GM23248 (cell line): ENCODE measurements at regions not wholly inside any gene's neighbourhood (a gene's known extent, or its start where the extent isn't known, plus 50 kb on each side); places are given as distances from the start of the nearest gene placed in this dataset.

Source experiments
- DNase-seq: peaks from one replicate; pipeline ENCODE4 v3.0.0-alpha.2; 2015
- H2AFZ ChIP-seq: fragments of 200-600 bp; sonication (generic); 2 replicates; pipeline ENCODE4 v1.6.1; 2016; ENCODE audit warnings: antibody characterized with exemption
- H3F3A ChIP-seq: fragments of 200-600 bp; sonication (generic); 2 replicates; pipeline ENCODE4 v1.6.1; 2016; ENCODE audit warnings: mild to moderate bottlenecking, antibody characterized with exemption, mixed run types; ENCODE audit not compliant: insufficient read depth
- H3K27ac ChIP-seq: fragments of 200-600 bp; sonication (generic); 2 replicates; pipeline ENCODE4 v1.5.1; 2016; ENCODE audit warnings: mild to moderate bottlenecking
- H3K27me3 ChIP-seq: fragments of 200-600 bp; sonication (generic); replicated peaks from 2 replicates; pipeline ENCODE4 v1.6.1; 2016; ENCODE audit warnings: mild to moderate bottlenecking; ENCODE audit not compliant: insufficient read depth
- H3K36me3 ChIP-seq: fragments of 200-600 bp; sonication (generic); 2 replicates; pipeline ENCODE4 v1.6.1; 2016; ENCODE audit warnings: low read depth, mild to moderate bottlenecking
- H3K4me1 ChIP-seq: fragments of 200-600 bp; sonication (generic); 2 replicates; pipeline ENCODE4 v1.6.1; 2016; ENCODE audit warnings: mild to moderate bottlenecking; ENCODE audit not compliant: insufficient read depth
- H3K4me2 ChIP-seq: fragments of 200-600 bp; sonication (generic); one replicate; pipeline ENCODE4 v1.6.1; 2016; ENCODE audit warnings: mild to moderate bottlenecking; ENCODE audit not compliant: unreplicated experiment
- H3K4me3 ChIP-seq: fragments of 200-600 bp; sonication (generic); 2 replicates; pipeline ENCODE4 v1.5.1; 2016; ENCODE audit warnings: mild to moderate bottlenecking
- H3K79me2 ChIP-seq: fragments of 200-600 bp; sonication (generic); 2 replicates; pipeline ENCODE4 v1.6.1; 2016; ENCODE audit warnings: mild to moderate bottlenecking; ENCODE audit not compliant: insufficient read depth
- H3K9ac ChIP-seq: fragments of 200-600 bp; sonication (generic); 2 replicates; pipeline ENCODE4 v1.6.1; 2016; ENCODE audit warnings: mild to moderate bottlenecking
- H3K9me2 ChIP-seq: fragments of 200-600 bp; sonication (generic); 2 replicates; pipeline ENCODE4 v1.6.1; 2016; ENCODE audit warnings: mixed run types, mild to moderate bottlenecking, moderate library complexity; ENCODE audit not compliant: insufficient read depth
- H3K9me3 ChIP-seq: fragments of 200-600 bp; sonication (generic); one replicate; pipeline ENCODE4 v1.6.1; 2017; ENCODE audit warnings: low read depth
- H4K20me1 ChIP-seq: fragments of 200-600 bp; sonication (generic); 2 replicates; pipeline ENCODE4 v1.6.0; 2016; ENCODE audit not compliant: insufficient read depth
- EZH2 ChIP-seq: fragments of 200-600 bp; sonication (generic); IDR thresholded peaks from 2 replicates; pipeline ENCODE4 v1.6.1; 2018; ENCODE audit warnings: antibody characterized with exemption, mild to moderate bottlenecking; ENCODE audit not compliant: insufficient read depth, poor library complexity, severe bottlenecking
- EZH2phosphoT487 ChIP-seq: fragments of 200-600 bp; sonication (generic); IDR thresholded peaks from 2 replicates; pipeline ENCODE4 v1.6.1; 2018; ENCODE audit warnings: antibody characterized with exemption, moderate library complexity, mild to moderate bottlenecking, low read depth; ENCODE audit not compliant: insufficient read depth
- WGBS, 2 experiments: methylation state at CpG; one replicate each; pipeline ENCODE4 v1.1.6; 2015 to 2017; ENCODE audit warnings: low lambda C conversion rate in 2 of 2, low coverage in 1 of 2; ENCODE audit errors: missing lambda C conversion rate in 2 of 2; 5-methylcytosine and 5-hydroxymethylcytosine counted together
- in situ Hi-C: fragments of 300-500 bp; cut with MboI; formaldehyde crosslinking; loops from 2 replicates; pipeline ENCODE4 v1.15.0; 2020

DNA sequence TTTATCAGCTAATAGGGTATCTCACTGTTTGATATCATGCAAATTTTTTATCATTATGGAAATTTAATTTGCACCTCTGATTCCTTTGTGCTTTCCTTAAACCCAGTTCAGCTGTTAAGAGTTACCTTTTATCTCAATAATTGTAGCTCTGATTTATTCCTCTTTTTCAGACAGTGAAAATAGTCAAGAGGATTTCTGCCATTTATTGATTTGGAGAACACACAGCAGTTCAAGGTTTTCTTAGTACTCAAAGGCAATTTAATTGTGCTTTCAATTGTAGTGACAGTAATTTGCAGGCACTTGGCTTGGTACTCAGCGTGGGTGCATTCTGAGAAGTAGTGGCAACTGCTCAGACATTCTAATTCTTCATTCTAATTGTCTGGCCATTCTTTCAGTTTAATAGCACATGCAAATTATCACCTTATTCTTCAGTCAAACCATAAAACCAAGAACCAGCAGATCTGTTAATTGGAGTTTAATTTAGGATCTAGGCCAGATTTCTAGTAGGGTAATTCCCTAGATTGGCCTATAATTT, 709.3 kb downstream of the RPS29 start:
- TF ChIP-seq EZH2: no peak
- H3K27me3 ChIP-seq: no peaks in the 10 kb centered on the region
- in situ Hi-C loops: no loop called here
- no peaks in the 10 kb centered on the region for H3K79me2 ChIP-seq
- H3K27ac ChIP-seq: no peak overlapping the region
- H3K4me3 ChIP-seq: no peak overlapping the region
- no peaks in the 10 kb centered on the region for H3K4me1 ChIP-seq
- no peak overlapping the region for H3K9ac ChIP-seq
- H3K9me3 ChIP-seq: no peaks in the 10 kb centered on the region
- H3K36me3 ChIP-seq: no peaks in the 10 kb centered on the region
- H3F3A ChIP-seq: no peaks in the 10 kb centered on the region
- no peaks in the 10 kb centered on the region for H3K9me2 ChIP-seq
- no peak overlapping the region for H3K4me2 ChIP-seq
- DNase-seq: no peak
- no peaks in the 10 kb centered on the region for H4K20me1 ChIP-seq
- no peak overlapping the region for H2AFZ ChIP-seq
- WGBS, 2 experiments: 0 to 14% methylated on average over 1 of the region's 1 CpG

DNA sequence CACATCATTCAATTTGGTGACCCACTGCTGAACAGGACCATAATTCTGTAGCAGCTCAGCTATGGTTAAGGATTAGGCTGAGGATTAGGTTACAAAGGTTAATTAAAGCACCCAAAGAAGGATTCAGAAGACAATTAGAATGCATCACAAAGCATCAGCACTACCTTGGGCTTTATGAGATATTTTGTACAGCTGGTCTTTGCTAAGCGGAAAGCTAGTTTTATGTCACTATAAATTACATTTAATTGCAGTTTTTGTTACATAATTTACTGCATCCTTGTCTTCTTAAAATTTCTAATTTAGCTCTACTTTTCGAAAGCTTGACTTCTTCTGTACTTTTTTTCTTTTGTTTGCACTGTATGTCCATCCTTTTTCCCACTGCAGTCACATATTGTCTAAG, 711.5 kb downstream of the RPS29 start:
- Histone ChIP-seq H3K9me2 (no peaks in the 10 kb centered on the region), H3K4me2 (no peak overlapping the region), H3K9ac (no peak overlapping the region), H3K27ac (no peak overlapping the region), H2AFZ (no peak overlapping the region), H3F3A (no peaks in the 10 kb centered on the region), H4K20me1 (no peaks in the 10 kb centered on the region), H3K79me2 (no peaks in the 10 kb centered on the region), H3K4me3 (no peak overlapping the region), H3K36me3 (no peaks in the 10 kb centered on the region), H3K9me3 (no peaks in the 10 kb centered on the region), H3K27me3 (no peaks in the 10 kb centered on the region), H3K4me1 (no peaks in the 10 kb centered on the region)
- 2 to 7% methylated on average over 2 of the region's 2 CpGs for WGBS, 2 experiments
- DNase-seq: no peak
- no peak for TF ChIP-seq EZH2
- TF ChIP-seq EZH2phosphoT487: no peak
- in situ Hi-C loops: no loop called here

GRCh38 chr14:48857366-48857765, 728.8 kb downstream of the RPS29 start:
- H3K36me3 ChIP-seq: no peaks in the 10 kb centered on the region
- DNase-seq: no peak
- no peaks in the 10 kb centered on the region for H4K20me1 ChIP-seq
- H3F3A ChIP-seq: no peaks in the 10 kb centered on the region
- H3K4me2 ChIP-seq: no peak overlapping the region
- H3K27me3 ChIP-seq: no peaks in the 10 kb centered on the region
- no peak overlapping the region for H3K27ac ChIP-seq
- no peaks in the 10 kb centered on the region for H3K9me2 ChIP-seq
- H3K9ac ChIP-seq: no peak overlapping the region
- no peak overlapping the region for H3K4me3 ChIP-seq
- in situ Hi-C loops: no loop called here
- no peak overlapping the region for H2AFZ ChIP-seq
- no peak for TF ChIP-seq EZH2
- TF ChIP-seq EZH2phosphoT487: no peak
- no peaks in the 10 kb centered on the region for H3K9me3 ChIP-seq
- WGBS, 2 experiments: 4 to 9% methylated on average over 2 of the region's 2 CpGs
- H3K4me1 ChIP-seq: no peaks in the 10 kb centered on the region
- no peaks in the 10 kb centered on the region for H3K79me2 ChIP-seq

DNA sequence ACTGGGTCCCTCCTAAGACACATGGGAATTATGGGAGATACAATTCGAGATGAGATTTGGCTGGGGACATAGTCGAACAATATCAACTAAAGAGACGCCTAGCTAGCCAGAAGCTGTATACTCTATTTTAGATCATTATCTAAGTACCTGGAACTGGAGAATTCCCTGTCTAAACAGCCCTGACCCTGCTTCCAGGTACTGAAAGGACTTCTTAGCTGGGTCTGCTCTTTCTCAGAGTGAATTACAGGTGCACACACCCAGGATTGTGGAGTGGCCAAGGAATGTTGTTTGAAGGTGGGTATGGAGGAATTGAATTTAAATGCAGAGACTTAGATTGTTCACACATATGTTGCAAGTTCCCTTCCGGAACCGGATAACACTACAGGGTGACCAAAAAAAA, 733.0 kb downstream of the RPS29 start:
- H3K9ac ChIP-seq: no peak overlapping the region
- TF ChIP-seq EZH2 (no peak), EZH2phosphoT487 (no peak)
- H3K27ac ChIP-seq: no peak overlapping the region
- H3K4me1 ChIP-seq: no peaks in the 10 kb centered on the region
- H3K79me2 ChIP-seq: no peaks in the 10 kb centered on the region
- H3F3A ChIP-seq: no peaks in the 10 kb centered on the region
- H3K27me3 ChIP-seq: no peaks in the 10 kb centered on the region
- no peaks in the 10 kb centered on the region for H3K9me2 ChIP-seq
- in situ Hi-C loops: no loop called here
- H3K4me2 ChIP-seq: no peak overlapping the region
- no peak for DNase-seq
- no peaks in the 10 kb centered on the region for H3K36me3 ChIP-seq
- H4K20me1 ChIP-seq: no peaks in the 10 kb centered on the region
- no peak overlapping the region for H2AFZ ChIP-seq
- no peaks in the 10 kb centered on the region for H3K9me3 ChIP-seq
- no peak overlapping the region for H3K4me3 ChIP-seq
- 18 to 25% methylated on average over 5 of the region's 5 CpGs for WGBS, 2 experiments

- Histone ChIP-seq H3K9ac (no peak overlapping the region), H4K20me1 (no peaks in the 10 kb centered on the region), H3K4me1 (no peaks in the 10 kb centered on the region), H3K9me3 (no peaks in the 10 kb centered on the region), H3F3A (no peaks in the 10 kb centered on the region), H3K36me3 (no peaks in the 10 kb centered on the region), H3K4me3 (no peak overlapping the region), H3K79me2 (no peaks in the 10 kb centered on the region), H3K4me2 (no peak overlapping the region), H2AFZ (no peak overlapping the region), H3K9me2 (no peaks in the 10 kb centered on the region), H3K27ac (no peak overlapping the region), H3K27me3 (no peaks in the 10 kb centered on the region)
- in situ Hi-C loops: no loop called here
- no peak for DNase-seq
- TF ChIP-seq EZH2 (no peak), EZH2phosphoT487 (no peak)
- 0% methylated on average over 2 of the region's 2 CpGs for WGBS, 2 experiments
Measured at GRCh38 chr14:48849741-48850322, 736.3 kb downstream of the RPS29 start.
